HG03439 (cell line): ENCODE measurements at regions not wholly inside any gene's neighbourhood (a gene's known extent, or its start where the extent isn't known, plus 50 kb on each side); places are given as distances from the start of the nearest gene placed in this dataset.
A peak's percentile ranks its signal among the peaks of the same experiment; 100 is the strongest.
"Not testable (repeated sequence)": the region's sequence is repeated elsewhere in the genome, so short reads cannot be mapped to it uniquely, and the experiment has no call there.

Experiments used
- ATAC-seq: cut with Tn5 transposase; IDR thresholded peaks from one replicate; pipeline ENCODE4 v1.9.1; 2021; ENCODE audit warnings: mild to moderate bottlenecking, moderate library complexity; ENCODE audit not compliant: unreplicated experiment

- ATAC-seq: not testable (repeated sequence)
Measured at GRCh38 chr1:193378451-193378850, 192.0 kb upstream of the B3GALT2 start.

GRCh38 chr1:193377472-193377871 lies 191.1 kb upstream of the B3GALT2 start:
- ATAC-seq: no peak

GRCh38 chr1:193372553-193372952 lies 186.1 kb upstream of the B3GALT2 start:
- no peak for ATAC-seq

GRCh38 chr1:193368302-193368701 lies 181.9 kb upstream of the B3GALT2 start:
- ATAC-seq: no peak

GRCh38 chr1:193367863-193368262 lies 181.4 kb upstream of the B3GALT2 start:
- ATAC-seq: no peak

- ATAC-seq: no peak
Measured at GRCh38 chr1:193366764-193367507, 180.5 kb upstream of the B3GALT2 start.

GRCh38 chr1:193365966-193366365 lies 179.6 kb upstream of the B3GALT2 start:
- no peak for ATAC-seq

GRCh38 chr1:193359631-193360030 lies 173.2 kb upstream of the B3GALT2 start:
- no peak for ATAC-seq

GRCh38 chr1:193358419-193358818 lies 172.0 kb upstream of the B3GALT2 start:
- ATAC-seq: no peak

- no peak for ATAC-seq
Measured at GRCh38 chr1:193356249-193356648, 169.8 kb upstream of the B3GALT2 start.

GRCh38 chr1:193355626-193356025 lies 169.2 kb upstream of the B3GALT2 start:
- no peak for ATAC-seq

GRCh38 chr1:193355178-193355577 lies 168.8 kb upstream of the B3GALT2 start:
- no peak for ATAC-seq

GRCh38 chr1:193348769-193349535 lies 162.5 kb upstream of the B3GALT2 start:
- ATAC-seq: no peak

- no peak for ATAC-seq
Measured at GRCh38 chr1:193348091-193348768, 161.8 kb upstream of the B3GALT2 start.

- ATAC-seq: no peak
Measured at GRCh38 chr1:193346085-193346484, 159.7 kb upstream of the B3GALT2 start.

GRCh38 chr1:193342811-193343210 lies 156.4 kb upstream of the B3GALT2 start:
- ATAC-seq: no peak

GRCh38 chr1:193340331-193340730 lies 153.9 kb upstream of the B3GALT2 start:
- no peak for ATAC-seq

GRCh38 chr1:193339401-193339800 lies 153.0 kb upstream of the B3GALT2 start:
- ATAC-seq: no peak

- ATAC-seq: peak; percentile 66
Measured at GRCh38 chr1:193338194-193338593, 151.8 kb upstream of the B3GALT2 start.

GRCh38 chr1:193335806-193336428 lies 149.5 kb upstream of the B3GALT2 start:
- ATAC-seq: no peak

- ATAC-seq: no peak
Measured at GRCh38 chr1:193333166-193333565, 146.8 kb upstream of the B3GALT2 start.
